GM23338 (cell line): ENCODE measurements at regions not wholly inside any gene's neighbourhood (a gene's known extent, or its start where the extent isn't known, plus 50 kb on each side); places are given as distances from the start of the nearest gene placed in this dataset.

Source experiments
- CREB1 ChIP-seq: fragments of 250-450 bp; sonication (Bioruptor Pico); IDR thresholded peaks from 2 replicates; pipeline ENCODE4 v1.5.0; 2020; ENCODE audit warnings: low read depth, mild to moderate bottlenecking, moderate library complexity
- EZH2 ChIP-seq: fragments of 200-600 bp; sonication (generic); IDR thresholded peaks from one replicate; pipeline ENCODE4 v1.8.0; 2017; ENCODE audit warnings: antibody characterized with exemption, mild to moderate bottlenecking, low read depth; ENCODE audit not compliant: unreplicated experiment
- EZH2phosphoT487 ChIP-seq: fragments of 200-600 bp; sonication (generic); IDR thresholded peaks from one replicate; pipeline ENCODE4 v1.8.1; 2018; ENCODE audit warnings: antibody characterized with exemption; ENCODE audit not compliant: unreplicated experiment
- JUNB ChIP-seq: IDR thresholded peaks from one replicate; pipeline ENCODE4 v1.6.1; 2016; ENCODE audit warnings: antibody characterized with exemption; ENCODE audit not compliant: unreplicated experiment
- NANOG ChIP-seq: IDR thresholded peaks from 2 replicates; pipeline ENCODE4 v1.6.1; 2016; ENCODE audit warnings: antibody characterized with exemption, borderline replicate concordance
- POLR2AphosphoS5 ChIP-seq: IDR thresholded peaks from 2 replicates; pipeline ENCODE4 v1.6.1; 2016; ENCODE audit warnings: antibody characterized with exemption, low read depth
- STAT1 ChIP-seq: IDR thresholded peaks from one replicate; pipeline ENCODE4 v1.6.1; 2016; ENCODE audit warnings: antibody characterized with exemption; ENCODE audit not compliant: unreplicated experiment
- ZNF114 ChIP-seq: fragments of 250-450 bp; sonication (Bioruptor Pico); IDR thresholded peaks from 2 replicates; pipeline ENCODE4 v1.5.0; 2020; ENCODE audit warnings: mild to moderate bottlenecking, moderate library complexity
- ZNF331 ChIP-seq: fragments of 250-450 bp; sonication (Bioruptor Pico); IDR thresholded peaks from 2 replicates; pipeline ENCODE4 v1.5.0; 2020; ENCODE audit warnings: low read depth, mild to moderate bottlenecking, moderate library complexity
- TF ChIP-seq, protein P1 (sequence below): IDR thresholded peaks from one replicate; pipeline ENCODE4 v1.6.1; 2018; ENCODE audit warnings: antibody characterized with exemption; ENCODE audit not compliant: unreplicated experiment
- TF ChIP-seq, protein P2 (sequence below), 2 experiments: fragments of 200-600 bp in 1 of 2; sonication (generic) in 1 of 2; conservative IDR thresholded peaks; 2 replicates each; pipeline versions ENCODE4 v1.5.1 to v1.6.1; 2016 to 2017; ENCODE audit warnings: antibody characterized with exemption in 2 of 2, low read depth in 2 of 2, mild to moderate bottlenecking in 2 of 2, moderate library complexity in 1 of 2
- TF ChIP-seq, protein P3 (sequence below): IDR thresholded peaks from 2 replicates; pipeline ENCODE4 v1.6.1; 2016; ENCODE audit warnings: antibody characterized with exemption
- TF ChIP-seq, protein P4 (sequence below): fragments of 250-450 bp; sonication (Bioruptor Pico); IDR thresholded peaks from 2 replicates; pipeline ENCODE4 v1.5.0; 2020; ENCODE audit warnings: mild to moderate bottlenecking, moderate library complexity

DNA sequence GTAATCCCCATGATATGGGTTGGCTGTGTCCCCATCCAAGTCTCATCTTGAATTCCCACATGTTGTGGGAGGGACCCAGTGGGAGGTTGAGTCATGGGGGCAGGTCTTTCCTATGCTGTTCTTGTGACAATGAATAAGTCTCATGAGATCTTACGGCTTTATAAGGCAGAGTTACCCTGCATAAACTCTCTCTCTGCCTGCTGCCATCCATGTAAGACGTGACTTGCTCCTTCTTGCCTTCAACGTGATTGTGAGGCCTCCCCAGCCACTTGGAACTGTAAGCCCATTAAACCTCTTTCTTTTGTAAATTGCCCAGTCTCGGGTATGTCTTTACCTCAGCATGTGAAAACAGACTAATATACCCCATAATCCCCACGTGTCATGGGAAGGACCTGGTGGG lies 61.9 kb upstream of the LDAH start:
- no peak for TF ChIP-seq STAT1
- TF ChIP-seq, protein P1, sequence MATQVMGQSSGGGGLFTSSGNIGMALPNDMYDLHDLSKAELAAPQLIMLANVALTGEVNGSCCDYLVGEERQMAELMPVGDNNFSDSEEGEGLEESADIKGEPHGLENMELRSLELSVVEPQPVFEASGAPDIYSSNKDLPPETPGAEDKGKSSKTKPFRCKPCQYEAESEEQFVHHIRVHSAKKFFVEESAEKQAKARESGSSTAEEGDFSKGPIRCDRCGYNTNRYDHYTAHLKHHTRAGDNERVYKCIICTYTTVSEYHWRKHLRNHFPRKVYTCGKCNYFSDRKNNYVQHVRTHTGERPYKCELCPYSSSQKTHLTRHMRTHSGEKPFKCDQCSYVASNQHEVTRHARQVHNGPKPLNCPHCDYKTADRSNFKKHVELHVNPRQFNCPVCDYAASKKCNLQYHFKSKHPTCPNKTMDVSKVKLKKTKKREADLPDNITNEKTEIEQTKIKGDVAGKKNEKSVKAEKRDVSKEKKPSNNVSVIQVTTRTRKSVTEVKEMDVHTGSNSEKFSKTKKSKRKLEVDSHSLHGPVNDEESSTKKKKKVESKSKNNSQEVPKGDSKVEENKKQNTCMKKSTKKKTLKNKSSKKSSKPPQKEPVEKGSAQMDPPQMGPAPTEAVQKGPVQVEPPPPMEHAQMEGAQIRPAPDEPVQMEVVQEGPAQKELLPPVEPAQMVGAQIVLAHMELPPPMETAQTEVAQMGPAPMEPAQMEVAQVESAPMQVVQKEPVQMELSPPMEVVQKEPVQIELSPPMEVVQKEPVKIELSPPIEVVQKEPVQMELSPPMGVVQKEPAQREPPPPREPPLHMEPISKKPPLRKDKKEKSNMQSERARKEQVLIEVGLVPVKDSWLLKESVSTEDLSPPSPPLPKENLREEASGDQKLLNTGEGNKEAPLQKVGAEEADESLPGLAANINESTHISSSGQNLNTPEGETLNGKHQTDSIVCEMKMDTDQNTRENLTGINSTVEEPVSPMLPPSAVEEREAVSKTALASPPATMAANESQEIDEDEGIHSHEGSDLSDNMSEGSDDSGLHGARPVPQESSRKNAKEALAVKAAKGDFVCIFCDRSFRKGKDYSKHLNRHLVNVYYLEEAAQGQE, result no peak
- TF ChIP-seq, protein P2, sequence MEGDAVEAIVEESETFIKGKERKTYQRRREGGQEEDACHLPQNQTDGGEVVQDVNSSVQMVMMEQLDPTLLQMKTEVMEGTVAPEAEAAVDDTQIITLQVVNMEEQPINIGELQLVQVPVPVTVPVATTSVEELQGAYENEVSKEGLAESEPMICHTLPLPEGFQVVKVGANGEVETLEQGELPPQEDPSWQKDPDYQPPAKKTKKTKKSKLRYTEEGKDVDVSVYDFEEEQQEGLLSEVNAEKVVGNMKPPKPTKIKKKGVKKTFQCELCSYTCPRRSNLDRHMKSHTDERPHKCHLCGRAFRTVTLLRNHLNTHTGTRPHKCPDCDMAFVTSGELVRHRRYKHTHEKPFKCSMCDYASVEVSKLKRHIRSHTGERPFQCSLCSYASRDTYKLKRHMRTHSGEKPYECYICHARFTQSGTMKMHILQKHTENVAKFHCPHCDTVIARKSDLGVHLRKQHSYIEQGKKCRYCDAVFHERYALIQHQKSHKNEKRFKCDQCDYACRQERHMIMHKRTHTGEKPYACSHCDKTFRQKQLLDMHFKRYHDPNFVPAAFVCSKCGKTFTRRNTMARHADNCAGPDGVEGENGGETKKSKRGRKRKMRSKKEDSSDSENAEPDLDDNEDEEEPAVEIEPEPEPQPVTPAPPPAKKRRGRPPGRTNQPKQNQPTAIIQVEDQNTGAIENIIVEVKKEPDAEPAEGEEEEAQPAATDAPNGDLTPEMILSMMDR (conservative IDR thresholded peaks at IDR 0.05; ENCODE audit: low read depth in 2 of 2), result no peak
- no peak for TF ChIP-seq POLR2AphosphoS5
- no peak for TF ChIP-seq EZH2phosphoT487
- TF ChIP-seq CREB1 (CRISPR knock-in tag), result no peak
- no peak for TF ChIP-seq EZH2
- no peak for TF ChIP-seq ZNF331 (CRISPR knock-in tag)
- no peak for TF ChIP-seq JUNB
- no peak for TF ChIP-seq NANOG
- TF ChIP-seq, protein P3, sequence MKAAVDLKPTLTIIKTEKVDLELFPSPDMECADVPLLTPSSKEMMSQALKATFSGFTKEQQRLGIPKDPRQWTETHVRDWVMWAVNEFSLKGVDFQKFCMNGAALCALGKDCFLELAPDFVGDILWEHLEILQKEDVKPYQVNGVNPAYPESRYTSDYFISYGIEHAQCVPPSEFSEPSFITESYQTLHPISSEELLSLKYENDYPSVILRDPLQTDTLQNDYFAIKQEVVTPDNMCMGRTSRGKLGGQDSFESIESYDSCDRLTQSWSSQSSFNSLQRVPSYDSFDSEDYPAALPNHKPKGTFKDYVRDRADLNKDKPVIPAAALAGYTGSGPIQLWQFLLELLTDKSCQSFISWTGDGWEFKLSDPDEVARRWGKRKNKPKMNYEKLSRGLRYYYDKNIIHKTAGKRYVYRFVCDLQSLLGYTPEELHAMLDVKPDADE, result no peak
- no peak for TF ChIP-seq ZNF114 (CRISPR knock-in tag)
- TF ChIP-seq, protein P4, sequence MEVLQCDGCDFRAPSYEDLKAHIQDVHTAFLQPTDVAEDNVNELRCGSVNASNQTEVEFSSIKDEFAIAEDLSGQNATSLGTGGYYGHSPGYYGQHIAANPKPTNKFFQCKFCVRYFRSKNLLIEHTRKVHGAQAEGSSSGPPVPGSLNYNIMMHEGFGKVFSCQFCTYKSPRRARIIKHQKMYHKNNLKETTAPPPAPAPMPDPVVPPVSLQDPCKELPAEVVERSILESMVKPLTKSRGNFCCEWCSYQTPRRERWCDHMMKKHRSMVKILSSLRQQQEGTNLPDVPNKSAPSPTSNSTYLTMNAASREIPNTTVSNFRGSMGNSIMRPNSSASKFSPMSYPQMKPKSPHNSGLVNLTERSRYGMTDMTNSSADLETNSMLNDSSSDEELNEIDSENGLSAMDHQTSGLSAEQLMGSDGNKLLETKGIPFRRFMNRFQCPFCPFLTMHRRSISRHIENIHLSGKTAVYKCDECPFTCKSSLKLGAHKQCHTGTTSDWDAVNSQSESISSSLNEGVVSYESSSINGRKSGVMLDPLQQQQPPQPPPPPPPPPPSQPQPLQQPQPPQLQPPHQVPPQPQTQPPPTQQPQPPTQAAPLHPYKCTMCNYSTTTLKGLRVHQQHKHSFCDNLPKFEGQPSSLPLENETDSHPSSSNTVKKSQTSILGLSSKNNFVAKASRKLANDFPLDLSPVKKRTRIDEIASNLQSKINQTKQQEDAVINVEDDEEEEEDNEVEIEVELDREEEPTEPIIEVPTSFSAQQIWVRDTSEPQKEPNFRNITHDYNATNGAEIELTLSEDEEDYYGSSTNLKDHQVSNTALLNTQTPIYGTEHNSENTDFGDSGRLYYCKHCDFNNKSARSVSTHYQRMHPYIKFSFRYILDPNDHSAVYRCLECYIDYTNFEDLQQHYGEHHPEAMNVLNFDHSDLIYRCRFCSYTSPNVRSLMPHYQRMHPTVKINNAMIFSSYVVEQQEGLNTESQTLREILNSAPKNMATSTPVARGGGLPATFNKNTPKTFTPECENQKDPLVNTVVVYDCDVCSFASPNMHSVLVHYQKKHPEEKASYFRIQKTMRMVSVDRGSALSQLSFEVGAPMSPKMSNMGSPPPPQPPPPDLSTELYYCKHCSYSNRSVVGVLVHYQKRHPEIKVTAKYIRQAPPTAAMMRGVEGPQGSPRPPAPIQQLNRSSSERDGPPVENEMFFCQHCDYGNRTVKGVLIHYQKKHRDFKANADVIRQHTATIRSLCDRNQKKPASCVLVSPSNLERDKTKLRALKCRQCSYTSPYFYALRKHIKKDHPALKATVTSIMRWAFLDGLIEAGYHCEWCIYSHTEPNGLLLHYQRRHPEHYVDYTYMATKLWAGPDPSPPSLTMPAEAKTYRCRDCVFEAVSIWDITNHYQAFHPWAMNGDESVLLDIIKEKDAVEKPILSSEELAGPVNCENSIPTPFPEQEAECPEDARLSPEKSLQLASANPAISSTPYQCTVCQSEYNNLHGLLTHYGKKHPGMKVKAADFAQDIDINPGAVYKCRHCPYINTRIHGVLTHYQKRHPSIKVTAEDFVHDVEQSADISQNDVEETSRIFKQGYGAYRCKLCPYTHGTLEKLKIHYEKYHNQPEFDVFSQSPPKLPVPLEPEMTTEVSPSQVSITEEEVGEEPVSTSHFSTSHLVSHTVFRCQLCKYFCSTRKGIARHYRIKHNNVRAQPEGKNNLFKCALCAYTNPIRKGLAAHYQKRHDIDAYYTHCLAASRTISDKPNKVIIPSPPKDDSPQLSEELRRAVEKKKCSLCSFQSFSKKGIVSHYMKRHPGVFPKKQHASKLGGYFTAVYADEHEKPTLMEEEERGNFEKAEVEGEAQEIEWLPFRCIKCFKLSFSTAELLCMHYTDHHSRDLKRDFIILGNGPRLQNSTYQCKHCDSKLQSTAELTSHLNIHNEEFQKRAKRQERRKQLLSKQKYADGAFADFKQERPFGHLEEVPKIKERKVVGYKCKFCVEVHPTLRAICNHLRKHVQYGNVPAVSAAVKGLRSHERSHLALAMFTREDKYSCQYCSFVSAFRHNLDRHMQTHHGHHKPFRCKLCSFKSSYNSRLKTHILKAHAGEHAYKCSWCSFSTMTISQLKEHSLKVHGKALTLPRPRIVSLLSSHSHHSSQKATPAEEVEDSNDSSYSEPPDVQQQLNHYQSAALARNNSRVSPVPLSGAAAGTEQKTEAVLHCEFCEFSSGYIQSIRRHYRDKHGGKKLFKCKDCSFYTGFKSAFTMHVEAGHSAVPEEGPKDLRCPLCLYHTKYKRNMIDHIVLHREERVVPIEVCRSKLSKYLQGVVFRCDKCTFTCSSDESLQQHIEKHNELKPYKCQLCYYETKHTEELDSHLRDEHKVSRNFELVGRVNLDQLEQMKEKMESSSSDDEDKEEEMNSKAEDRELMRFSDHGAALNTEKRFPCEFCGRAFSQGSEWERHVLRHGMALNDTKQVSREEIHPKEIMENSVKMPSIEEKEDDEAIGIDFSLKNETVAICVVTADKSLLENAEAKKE (CRISPR knock-in tag), result no peak
